Colonic mucosa (tissue), 4 donors: ENCODE measurements at regions not wholly inside any gene's neighbourhood (a gene's known extent, or its start where the extent isn't known, plus 50 kb on each side); places are given as distances from the start of the nearest gene placed in this dataset.

ENCODE experiments used
- DNase-seq: peaks from one replicate; pipeline ENCODE4 v3.0.0-alpha.2; 2020
- H3K27ac ChIP-seq: fragments of 200-600 bp; one replicate; pipeline ENCODE4 v1.8.0; 2021
- H3K27me3 ChIP-seq: fragments of 200-600 bp; one replicate; pipeline ENCODE4 v1.8.0; 2021
- H3K36me3 ChIP-seq: fragments of 200-600 bp; one replicate; pipeline ENCODE4 v1.8.0; 2021
- H3K4me1 ChIP-seq: fragments of 200-600 bp; one replicate; pipeline ENCODE4 v1.8.0; 2021; ENCODE audit warnings: mild to moderate bottlenecking
- H3K4me3 ChIP-seq: fragments of 200-600 bp; one replicate; pipeline ENCODE4 v1.8.0; 2021
- H3K9ac ChIP-seq, 2 donors: one replicate each; pipeline ENCODE4 v1.7.0; 2013; ENCODE audit warnings: control low read depth in 2 of 2, low read depth in 2 of 2, low read length in 2 of 2
- H3K9me3 ChIP-seq: fragments of 200-600 bp; one replicate; pipeline ENCODE4 v1.8.0; 2021
- intact Hi-C: fragments of 100-400 bp; cut with DNase I; formaldehyde crosslinking; loops from one replicate; pipeline ENCODE4 v1.14.1; 2022
- TF ChIP-seq, protein P1 (sequence below): fragments of 200-600 bp; IDR thresholded peaks from one replicate; pipeline ENCODE4 v1.8.0; 2022; ENCODE audit warnings: antibody characterized with exemption, mild to moderate bottlenecking
- donor health status: healthy.
- donor health status: DM: no; HTN: no; CAD: no.
- donor health status: DM: no; HTN: no; CAD: no.

DNA sequence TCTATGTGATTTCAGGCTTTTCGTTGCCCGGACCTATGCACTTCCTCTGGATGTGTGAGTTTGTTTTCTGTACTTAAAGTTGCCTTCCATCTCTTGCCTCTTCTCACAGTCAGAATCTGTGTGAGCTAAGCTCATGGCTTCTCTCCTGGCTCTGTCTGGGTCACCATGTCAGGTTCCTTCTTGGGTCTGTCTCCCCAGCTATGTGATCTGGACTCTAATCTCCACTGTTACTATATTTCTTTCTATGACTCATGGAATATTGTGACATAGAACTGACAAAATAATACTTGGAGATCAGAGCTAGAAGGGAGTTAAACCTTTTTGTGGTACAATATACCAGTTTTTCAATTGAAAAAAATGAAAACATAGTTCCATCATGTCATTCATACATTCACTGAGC, 172.7 kb upstream of the FGGY start:
- Histone ChIP-seq H3K9me3 (no peaks in the 10 kb centered on the region), H3K4me1 (no peaks in the 10 kb centered on the region), H3K9ac (no peak overlapping the region), H3K36me3 (no peaks in the 10 kb centered on the region), H3K27me3 (no peaks in the 10 kb centered on the region), H3K27ac (no peak overlapping the region), H3K4me3 (no peak overlapping the region)
- intact Hi-C loops, result no loop called here
- no peak for DNase-seq
- TF ChIP-seq, protein P1, sequence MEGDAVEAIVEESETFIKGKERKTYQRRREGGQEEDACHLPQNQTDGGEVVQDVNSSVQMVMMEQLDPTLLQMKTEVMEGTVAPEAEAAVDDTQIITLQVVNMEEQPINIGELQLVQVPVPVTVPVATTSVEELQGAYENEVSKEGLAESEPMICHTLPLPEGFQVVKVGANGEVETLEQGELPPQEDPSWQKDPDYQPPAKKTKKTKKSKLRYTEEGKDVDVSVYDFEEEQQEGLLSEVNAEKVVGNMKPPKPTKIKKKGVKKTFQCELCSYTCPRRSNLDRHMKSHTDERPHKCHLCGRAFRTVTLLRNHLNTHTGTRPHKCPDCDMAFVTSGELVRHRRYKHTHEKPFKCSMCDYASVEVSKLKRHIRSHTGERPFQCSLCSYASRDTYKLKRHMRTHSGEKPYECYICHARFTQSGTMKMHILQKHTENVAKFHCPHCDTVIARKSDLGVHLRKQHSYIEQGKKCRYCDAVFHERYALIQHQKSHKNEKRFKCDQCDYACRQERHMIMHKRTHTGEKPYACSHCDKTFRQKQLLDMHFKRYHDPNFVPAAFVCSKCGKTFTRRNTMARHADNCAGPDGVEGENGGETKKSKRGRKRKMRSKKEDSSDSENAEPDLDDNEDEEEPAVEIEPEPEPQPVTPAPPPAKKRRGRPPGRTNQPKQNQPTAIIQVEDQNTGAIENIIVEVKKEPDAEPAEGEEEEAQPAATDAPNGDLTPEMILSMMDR, result no peak

DNA sequence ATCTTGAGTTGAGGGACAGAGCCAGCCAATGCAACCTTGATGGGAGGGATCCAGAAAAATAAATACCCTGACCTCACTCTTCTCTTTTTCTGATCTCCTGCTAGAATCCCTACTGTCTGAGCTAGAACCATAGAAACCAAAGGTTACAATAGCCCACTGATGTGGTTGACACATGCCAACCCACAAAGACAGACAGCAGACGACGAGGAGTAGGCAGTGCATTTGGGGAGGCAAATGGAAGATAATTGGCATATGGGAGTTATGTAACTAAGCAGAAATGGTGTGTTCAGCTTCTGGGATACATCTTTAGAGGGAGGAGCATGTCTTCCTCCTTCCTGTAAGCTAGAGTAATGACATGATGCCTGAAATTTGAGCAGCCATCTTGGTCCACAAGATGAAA, 171.7 kb upstream of the FGGY start:
- Histone ChIP-seq H3K4me1 (no peaks in the 10 kb centered on the region), H3K4me3 (no peak overlapping the region), H3K9me3 (no peaks in the 10 kb centered on the region), H3K27ac (no peak overlapping the region), H3K9ac (no peak overlapping the region), H3K27me3 (no peaks in the 10 kb centered on the region), H3K36me3 (no peaks in the 10 kb centered on the region)
- TF ChIP-seq, protein P1, result no peak
- DNase-seq, result no peak
- intact Hi-C loops, result no loop called here

DNA sequence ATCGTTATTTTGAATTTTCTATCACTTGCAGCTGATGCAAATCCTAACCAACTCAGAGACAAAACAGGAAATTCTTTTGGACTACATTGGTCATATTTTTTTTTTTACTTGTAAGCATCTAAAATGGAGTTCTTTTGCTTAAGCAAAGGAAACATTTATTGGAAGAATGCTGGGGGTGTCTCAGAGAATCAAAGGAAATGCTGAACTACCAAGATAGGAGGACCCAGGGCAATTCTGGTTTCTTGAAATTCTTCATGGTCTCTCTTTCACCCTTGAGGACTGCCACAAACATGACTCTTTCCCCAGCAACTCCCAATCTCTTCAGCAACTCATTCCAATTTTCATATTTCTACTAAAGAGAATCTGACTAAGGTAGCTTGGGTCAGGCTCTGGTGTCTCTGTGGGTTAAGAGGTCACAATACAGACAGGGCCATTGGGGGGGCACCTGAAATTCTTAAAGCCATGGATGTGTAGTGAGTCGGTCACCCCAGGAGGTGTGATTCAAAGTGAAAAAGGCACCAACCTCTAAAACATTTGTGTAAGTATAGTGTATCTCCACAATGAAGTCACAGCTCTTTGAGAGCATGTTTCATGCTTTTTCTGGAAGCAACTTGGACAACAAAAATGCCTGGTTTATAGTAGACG, 171.1 kb upstream of the FGGY start:
- no peak overlapping the region for H3K9ac ChIP-seq
- no peaks in the 10 kb centered on the region for H3K9me3 ChIP-seq
- intact Hi-C loops, result no loop called here
- no peak overlapping the region for H3K27ac ChIP-seq
- no peak for DNase-seq
- no peaks in the 10 kb centered on the region for H3K4me1 ChIP-seq
- no peak overlapping the region for H3K4me3 ChIP-seq
- H3K36me3 ChIP-seq, result no peaks in the 10 kb centered on the region
- TF ChIP-seq, protein P1, result no peak
- H3K27me3 ChIP-seq, result no peaks in the 10 kb centered on the region

DNA sequence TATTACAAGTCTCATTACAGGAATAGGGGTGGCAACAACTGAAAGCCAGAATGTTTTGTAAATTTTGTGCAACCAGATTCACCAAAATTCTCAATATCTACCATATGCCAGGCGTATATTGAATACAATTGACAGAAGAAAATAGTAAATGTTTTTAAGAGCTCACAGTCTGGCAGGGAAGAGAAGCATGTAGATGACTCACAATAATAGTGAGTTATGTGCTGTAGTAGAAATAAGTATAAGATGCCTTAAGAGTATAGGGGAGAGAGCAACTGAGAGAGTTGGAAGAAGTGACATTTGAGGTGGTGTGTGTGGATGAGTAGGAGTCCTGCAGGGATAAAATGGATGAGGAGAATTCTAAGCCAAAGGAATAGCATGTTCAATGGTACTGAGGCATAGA, 170.5 kb upstream of the FGGY start:
- no peaks in the 10 kb centered on the region for H3K27me3 ChIP-seq
- intact Hi-C loops, result no loop called here
- DNase-seq, result no peak
- no peaks in the 10 kb centered on the region for H3K36me3 ChIP-seq
- TF ChIP-seq, protein P1, result no peak
- no peak overlapping the region for H3K4me3 ChIP-seq
- no peak overlapping the region for H3K27ac ChIP-seq
- H3K9me3 ChIP-seq, result no peaks in the 10 kb centered on the region
- no peak overlapping the region for H3K9ac ChIP-seq
- no peaks in the 10 kb centered on the region for H3K4me1 ChIP-seq

DNA sequence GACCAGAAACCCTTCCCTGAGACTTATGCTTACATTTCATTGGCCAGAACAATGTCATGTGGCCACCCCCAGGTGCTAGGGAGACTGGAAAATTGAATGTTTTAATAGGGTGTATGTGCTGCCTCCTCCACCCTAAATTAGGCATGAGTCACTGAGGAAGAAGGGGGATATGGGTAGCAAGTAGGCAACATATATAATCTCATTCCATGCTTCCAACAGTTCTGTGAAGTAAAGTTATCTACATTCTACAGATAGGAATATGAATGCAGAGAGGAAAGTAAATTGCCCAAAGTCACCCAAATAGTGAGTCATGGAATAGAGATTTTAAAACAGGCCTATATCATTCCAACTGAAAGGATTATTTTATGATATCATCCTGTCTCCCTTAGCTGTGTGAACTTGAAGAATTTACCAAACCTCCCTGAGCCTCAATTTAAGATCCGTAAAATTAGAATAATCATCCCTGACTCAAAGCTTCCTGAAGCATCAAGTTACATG, 168.6 kb upstream of the FGGY start:
- H3K9ac ChIP-seq, result no peak overlapping the region
- H3K4me1 ChIP-seq, result no peaks in the 10 kb centered on the region
- DNase-seq, result no peak
- H3K4me3 ChIP-seq, result no peak overlapping the region
- no peaks in the 10 kb centered on the region for H3K36me3 ChIP-seq
- H3K27ac ChIP-seq, result no peak overlapping the region
- no peaks in the 10 kb centered on the region for H3K27me3 ChIP-seq
- intact Hi-C loops, result no loop called here
- H3K9me3 ChIP-seq, result no peaks in the 10 kb centered on the region
- TF ChIP-seq, protein P1, result no peak
